ENCODE measurements at regions not wholly inside any gene's neighbourhood (a gene's known extent, or its start where the extent isn't known, plus 50 kb on each side); places are given as distances from the start of the nearest gene placed in this dataset.

- no peak for DNase-seq
- H4K20me1 ChIP-seq (ENCODE audit: insufficient read depth, low read length) = no peaks in the 10 kb centered on the region
- no peak overlapping the region for H3K27ac ChIP-seq (ENCODE audit: low read length)
- H2AFZ ChIP-seq (ENCODE audit: low read depth, low read length) = no peak overlapping the region
- H3K36me3 ChIP-seq (ENCODE audit: insufficient read depth, low read length) = no peaks in the 10 kb centered on the region
- no peak overlapping the region for H3K4me2 ChIP-seq (ENCODE audit: insufficient read depth, low read length)
- no peaks in the 10 kb centered on the region for H3K4me1 ChIP-seq (ENCODE audit: insufficient read depth, low read length)
- H3K9me3 ChIP-seq (ENCODE audit: insufficient read depth, low read length, severe bottlenecking) = no peaks in the 10 kb centered on the region
- H3K4me3 ChIP-seq (ENCODE audit: low read depth in 1 of 2, low read length in 2 of 2) = no peak overlapping the region
- no peaks in the 10 kb centered on the region for H3K27me3 ChIP-seq (ENCODE audit: insufficient read depth, low read length, poor library complexity)
- H3K79me2 ChIP-seq (ENCODE audit: insufficient read depth, low read length) = no peaks in the 10 kb centered on the region
- H3K9ac ChIP-seq (ENCODE audit: low read depth, low read length) = no peak overlapping the region
- no peak for ATAC-seq (ENCODE audit: insufficient read depth, low read depth)
- TF ChIP-seq EZH2 (IDR thresholded peaks at IDR 0.05; ENCODE audit: borderline replicate concordance, low read depth, low read length, severe bottlenecking) (no peak), CTCF (IDR thresholded peaks at IDR 0.05; ENCODE audit: borderline replicate concordance, extremely low read depth, low read length, poor library complexity, severe bottlenecking) (no peak)
Observed at GRCh38 chr6:21310568-21311140, 282.9 kb upstream of the SOX4 start.

- DNase-seq (no peak), ATAC-seq (ENCODE audit: insufficient read depth, low read depth) (no peak)
- no peaks in the 10 kb centered on the region for H3K36me3 ChIP-seq (ENCODE audit: insufficient read depth, low read length)
- no peaks in the 10 kb centered on the region for H3K9me3 ChIP-seq (ENCODE audit: insufficient read depth, low read length, severe bottlenecking)
- no peak overlapping the region for H2AFZ ChIP-seq (ENCODE audit: low read depth, low read length)
- no peak overlapping the region for H3K4me3 ChIP-seq (ENCODE audit: low read depth in 1 of 2, low read length in 2 of 2)
- no peaks in the 10 kb centered on the region for H3K27me3 ChIP-seq (ENCODE audit: insufficient read depth, low read length, poor library complexity)
- no peak overlapping the region for H3K27ac ChIP-seq (ENCODE audit: low read length)
- H3K9ac ChIP-seq (ENCODE audit: low read depth, low read length) = no peak overlapping the region
- no peaks in the 10 kb centered on the region for H3K4me1 ChIP-seq (ENCODE audit: insufficient read depth, low read length)
- H4K20me1 ChIP-seq (ENCODE audit: insufficient read depth, low read length) = no peaks in the 10 kb centered on the region
- H3K79me2 ChIP-seq (ENCODE audit: insufficient read depth, low read length) = no peaks in the 10 kb centered on the region
- TF ChIP-seq CTCF (IDR thresholded peaks at IDR 0.05; ENCODE audit: borderline replicate concordance, extremely low read depth, low read length, poor library complexity, severe bottlenecking) (no peak), EZH2 (IDR thresholded peaks at IDR 0.05; ENCODE audit: borderline replicate concordance, low read depth, low read length, severe bottlenecking) (no peak)
- no peak overlapping the region for H3K4me2 ChIP-seq (ENCODE audit: insufficient read depth, low read length)
Observed at GRCh38 chr6:21312118-21312517, 281.4 kb upstream of the SOX4 start.

- Histone ChIP-seq H4K20me1 (ENCODE audit: insufficient read depth, low read length) (no peaks in the 10 kb centered on the region), H3K4me3 (ENCODE audit: low read depth in 1 of 2, low read length in 2 of 2) (no peak overlapping the region), H2AFZ (ENCODE audit: low read depth, low read length) (no peak overlapping the region), H3K27ac (ENCODE audit: low read length) (no peak overlapping the region), H3K36me3 (ENCODE audit: insufficient read depth, low read length) (no peaks in the 10 kb centered on the region), H3K27me3 (ENCODE audit: insufficient read depth, low read length, poor library complexity) (no peaks in the 10 kb centered on the region), H3K4me1 (ENCODE audit: insufficient read depth, low read length) (no peaks in the 10 kb centered on the region), H3K9me3 (ENCODE audit: insufficient read depth, low read length, severe bottlenecking) (no peaks in the 10 kb centered on the region), H3K4me2 (ENCODE audit: insufficient read depth, low read length) (no peak overlapping the region), H3K9ac (ENCODE audit: low read depth, low read length) (no peak overlapping the region), H3K79me2 (ENCODE audit: insufficient read depth, low read length) (no peaks in the 10 kb centered on the region)
- ATAC-seq (ENCODE audit: insufficient read depth, low read depth) (no peak), DNase-seq (no peak)
- TF ChIP-seq CTCF (IDR thresholded peaks at IDR 0.05; ENCODE audit: borderline replicate concordance, extremely low read depth, low read length, poor library complexity, severe bottlenecking) (no peak), EZH2 (IDR thresholded peaks at IDR 0.05; ENCODE audit: borderline replicate concordance, low read depth, low read length, severe bottlenecking) (no peak)
Observed at GRCh38 chr6:21317642-21318041, 275.9 kb upstream of the SOX4 start.

- Histone ChIP-seq H3K9me3 (ENCODE audit: insufficient read depth, low read length, severe bottlenecking) (no peaks in the 10 kb centered on the region), H3K27ac (ENCODE audit: low read length) (no peak overlapping the region), H3K36me3 (ENCODE audit: insufficient read depth, low read length) (no peaks in the 10 kb centered on the region), H3K79me2 (ENCODE audit: insufficient read depth, low read length) (no peaks in the 10 kb centered on the region), H3K4me2 (ENCODE audit: insufficient read depth, low read length) (no peak overlapping the region), H3K4me3 (ENCODE audit: low read depth in 1 of 2, low read length in 2 of 2) (no peak overlapping the region), H3K27me3 (ENCODE audit: insufficient read depth, low read length, poor library complexity) (no peaks in the 10 kb centered on the region), H3K9ac (ENCODE audit: low read depth, low read length) (no peak overlapping the region), H3K4me1 (ENCODE audit: insufficient read depth, low read length) (no peaks in the 10 kb centered on the region), H2AFZ (ENCODE audit: low read depth, low read length) (no peak overlapping the region), H4K20me1 (ENCODE audit: insufficient read depth, low read length) (no peaks in the 10 kb centered on the region)
- no peak for ATAC-seq (ENCODE audit: insufficient read depth, low read depth)
- TF ChIP-seq CTCF (IDR thresholded peaks at IDR 0.05; ENCODE audit: borderline replicate concordance, extremely low read depth, low read length, poor library complexity, severe bottlenecking) (no peak), EZH2 (IDR thresholded peaks at IDR 0.05; ENCODE audit: borderline replicate concordance, low read depth, low read length, severe bottlenecking) (no peak)
- DNase-seq = no peak
Observed at GRCh38 chr6:21321076-21321475, 272.5 kb upstream of the SOX4 start.

All from DND-41 (cell line).